ENCODE measurements at regions not wholly inside any gene's neighbourhood (a gene's known extent, or its start where the extent isn't known, plus 50 kb on each side); places are given as distances from the start of the nearest gene placed in this dataset.
"Not testable (repeated sequence)": the region's sequence is repeated elsewhere in the genome, so short reads cannot be mapped to it uniquely, and the experiment has no call there.

DNA sequence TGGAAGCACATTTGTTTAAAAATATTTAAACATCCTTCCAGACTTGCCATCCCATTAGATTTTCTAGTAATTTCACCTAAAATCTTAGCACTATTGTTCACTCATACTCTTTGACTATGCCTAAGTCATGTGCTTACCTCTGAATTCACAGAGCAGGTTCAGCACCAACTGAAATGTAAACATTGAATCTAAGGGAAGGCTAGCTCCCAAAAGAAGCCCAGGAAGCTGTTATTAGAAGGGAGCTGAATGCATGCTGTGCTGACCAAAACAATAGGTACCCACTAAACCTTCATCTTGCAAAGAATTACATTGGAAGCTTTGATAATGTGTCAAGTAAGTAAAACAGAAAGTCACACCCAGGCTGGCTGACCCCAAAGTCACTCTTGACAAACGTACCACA lies 571.3 kb downstream of the GABRG2 start:
- no peak for DNase-seq

DNA sequence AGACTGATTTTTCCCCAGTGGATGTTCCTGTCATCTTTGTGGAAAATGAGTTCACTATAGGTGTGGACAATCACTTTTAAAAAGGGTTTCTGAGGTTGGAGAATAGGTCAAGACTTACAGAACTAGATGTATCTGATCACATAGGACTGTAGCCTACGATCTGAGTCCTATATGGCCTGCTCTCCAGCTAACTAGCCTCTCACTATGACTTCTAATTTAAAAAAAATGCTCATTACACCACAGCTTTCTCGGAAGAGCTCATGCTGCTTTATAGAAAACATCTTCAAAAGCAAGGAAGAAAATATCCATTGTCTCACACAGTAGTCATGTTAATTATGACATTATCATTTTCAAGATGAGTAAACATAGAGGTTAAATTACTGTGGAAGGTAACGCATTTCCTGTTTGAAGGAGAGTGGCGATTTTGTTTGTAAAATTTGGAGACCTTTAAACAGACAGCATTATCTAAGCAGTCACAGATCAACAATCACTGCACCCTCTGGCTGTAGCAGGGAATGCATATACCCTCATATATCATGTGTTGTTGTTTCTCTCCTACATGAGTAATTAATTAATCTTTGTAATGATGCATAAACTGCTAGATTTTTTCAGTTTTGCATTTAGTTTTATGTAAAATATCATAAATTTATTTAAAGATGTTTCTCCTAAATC lies 573.7 kb downstream of the GABRG2 start:
- DNase-seq: no peak

DNA sequence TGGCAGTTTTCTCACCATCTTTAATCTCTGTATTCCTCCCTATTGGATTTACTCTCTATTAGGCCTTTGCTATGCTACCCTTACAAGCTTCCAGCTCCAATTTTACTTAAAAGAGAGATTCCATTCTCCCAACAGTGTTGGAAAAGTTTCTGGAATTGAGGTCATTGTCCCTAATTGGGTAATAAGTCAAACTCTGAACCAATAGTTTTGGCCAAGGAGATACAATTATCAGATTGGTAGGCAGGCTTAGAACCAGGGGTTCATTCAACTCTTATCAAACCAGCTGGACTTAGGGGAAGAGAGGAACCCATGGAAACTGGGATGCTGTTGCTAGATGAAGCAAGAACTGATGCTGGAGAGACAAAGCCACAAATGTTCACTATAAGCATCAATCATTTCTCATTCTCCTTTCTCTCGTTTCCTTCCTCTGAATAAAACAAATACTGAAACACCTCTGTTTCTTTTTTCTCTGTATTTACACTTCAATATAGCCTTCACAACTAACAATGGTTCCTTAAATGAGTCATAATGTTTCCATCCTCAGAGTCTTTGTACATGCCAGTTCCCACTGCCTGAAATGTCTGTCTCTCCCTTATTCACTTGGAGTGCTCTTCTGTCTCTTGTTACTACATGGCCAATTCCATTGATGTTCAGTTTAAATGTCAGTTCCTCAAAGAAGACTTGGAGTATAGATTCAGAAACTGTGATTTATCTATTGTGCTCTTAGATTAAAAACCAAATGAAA lies 587.3 kb downstream of the GABRG2 start:
- DNase-seq: no peak

DNA sequence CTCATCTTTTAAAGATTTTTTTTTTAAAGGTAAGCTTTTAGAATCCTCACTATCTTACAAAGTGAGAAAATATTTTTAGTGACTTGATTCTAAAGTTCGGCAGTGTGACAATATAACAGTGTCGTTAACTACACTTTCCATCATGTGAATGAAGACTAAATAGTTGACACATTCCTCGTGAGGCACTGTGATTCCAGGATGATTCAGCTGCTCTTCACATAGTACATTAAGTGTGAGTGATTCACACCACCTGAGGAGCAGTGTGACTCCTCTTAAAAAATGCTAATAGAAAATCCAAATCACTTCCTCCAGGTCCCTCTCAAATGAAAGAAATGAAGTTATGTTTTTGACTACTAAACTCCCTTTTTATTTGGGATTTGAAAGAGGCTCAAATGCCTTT lies 589.5 kb downstream of the GABRG2 start:
- no peak for DNase-seq

DNA sequence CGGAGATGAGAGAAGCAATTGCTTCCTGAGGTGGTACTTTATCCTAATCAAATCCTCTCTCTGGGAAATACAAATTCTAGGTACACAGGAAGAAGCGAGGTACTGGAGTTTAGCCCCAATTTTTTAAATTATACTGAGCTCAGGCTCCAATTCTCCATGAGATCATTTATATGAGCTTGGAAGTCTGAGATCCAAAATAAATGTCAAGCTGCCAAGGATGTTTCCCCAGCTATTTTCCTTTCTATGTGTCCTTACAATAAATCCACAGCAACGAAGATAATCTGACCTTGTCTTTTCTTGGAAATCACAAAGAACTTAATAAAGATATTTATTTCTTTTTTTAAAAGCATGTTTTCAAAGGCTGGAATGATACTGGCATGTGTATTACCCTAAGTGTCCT lies 597.3 kb downstream of the GABRG2 start:
- DNase-seq: no peak

DNA sequence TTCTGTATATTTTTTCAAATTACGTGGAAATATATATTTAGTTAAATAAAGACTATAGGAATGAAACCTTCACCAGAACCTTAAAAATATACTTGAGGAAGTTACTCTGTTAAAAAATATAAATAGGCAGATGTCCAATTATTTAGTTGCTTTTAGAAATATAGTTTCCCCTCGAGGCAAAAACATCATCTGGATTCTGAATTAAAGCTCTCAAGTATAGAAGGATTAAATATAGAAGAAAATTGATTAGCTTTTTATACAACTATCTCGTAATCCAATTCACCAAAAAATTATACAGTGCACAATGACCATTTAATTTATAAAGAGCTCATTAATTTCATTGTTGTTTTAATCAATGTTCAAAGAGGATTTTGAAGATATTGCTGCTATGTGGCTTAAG lies 601.4 kb downstream of the GABRG2 start:
- no peak for DNase-seq

DNA sequence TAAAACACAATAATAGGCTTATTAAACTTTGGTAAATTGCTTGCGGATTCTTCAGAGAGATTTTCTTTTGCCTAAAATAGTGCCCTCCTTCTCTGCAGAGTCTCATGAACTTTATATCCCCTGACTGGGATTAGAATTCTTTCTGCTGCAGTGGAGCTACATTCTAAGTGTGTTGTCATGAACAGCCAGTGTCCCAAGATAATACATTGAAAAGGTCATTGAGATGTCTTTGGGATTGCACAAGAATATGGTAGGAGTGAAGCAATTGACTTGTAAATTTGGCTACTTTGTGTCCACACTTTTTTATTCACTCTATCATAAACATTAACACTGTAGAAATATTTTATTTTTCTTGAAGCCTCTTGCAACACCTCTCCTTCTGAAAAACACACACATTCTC lies 604.5 kb downstream of the GABRG2 start:
- no peak for DNase-seq

DNA sequence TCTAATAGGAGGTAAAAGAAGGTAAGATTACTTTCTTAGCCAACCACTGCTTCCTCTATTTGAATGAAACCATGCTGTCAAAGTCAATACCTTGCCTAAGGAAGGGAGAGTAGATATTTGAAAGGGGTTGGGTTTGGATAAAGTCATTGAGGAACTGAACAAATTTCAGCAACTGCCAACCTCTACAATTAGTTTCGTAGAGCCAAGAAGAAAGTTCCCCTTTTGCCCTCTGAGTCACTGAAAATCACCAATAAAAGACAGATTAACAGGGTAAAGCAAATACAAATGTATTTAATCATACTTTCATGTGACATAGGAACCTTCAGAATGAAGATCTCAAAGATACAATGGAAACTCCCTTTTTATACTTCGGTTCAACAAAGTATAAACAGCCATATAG lies 615.7 kb downstream of the GABRG2 start:
- no peak for DNase-seq

DNA sequence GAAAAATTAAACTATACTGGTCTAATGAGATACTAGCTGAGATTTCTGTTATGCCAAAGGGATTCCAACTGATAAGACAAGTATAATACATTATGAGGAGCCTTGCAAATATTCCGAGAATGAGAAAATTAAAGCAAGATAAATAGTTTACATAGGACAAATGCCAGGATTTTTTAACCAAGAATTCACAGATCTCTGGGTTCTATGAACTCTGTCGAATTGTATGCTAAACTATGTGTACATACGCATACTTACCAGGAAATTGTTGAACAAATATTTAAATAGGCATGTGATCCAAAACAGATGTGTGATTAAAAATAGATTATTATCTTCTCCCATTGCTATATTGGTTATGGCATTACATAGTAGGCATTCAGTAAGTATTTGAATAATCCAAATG lies 616.6 kb downstream of the GABRG2 start:
- no peak for DNase-seq

DNA sequence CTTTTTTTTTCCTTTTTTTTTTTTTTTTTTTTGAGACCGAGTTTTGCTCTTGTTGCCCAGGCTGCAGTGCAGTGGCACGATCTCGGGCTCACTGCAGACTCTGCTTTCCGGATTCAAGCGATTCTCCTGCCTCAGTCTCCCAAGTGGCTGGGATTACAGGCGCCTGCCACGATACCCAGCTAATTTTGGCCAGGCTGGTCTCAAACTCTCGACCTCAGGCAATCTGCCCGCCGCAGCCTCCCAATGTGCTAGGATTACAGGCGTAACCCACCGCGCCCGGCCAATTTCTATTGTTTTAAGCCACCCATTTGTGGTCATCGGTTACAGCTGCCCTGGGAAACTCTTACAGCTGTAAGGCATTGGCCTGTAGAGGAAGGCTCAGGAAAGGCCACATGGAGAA lies 617.7 kb downstream of the GABRG2 start:
- no peak for DNase-seq

DNA sequence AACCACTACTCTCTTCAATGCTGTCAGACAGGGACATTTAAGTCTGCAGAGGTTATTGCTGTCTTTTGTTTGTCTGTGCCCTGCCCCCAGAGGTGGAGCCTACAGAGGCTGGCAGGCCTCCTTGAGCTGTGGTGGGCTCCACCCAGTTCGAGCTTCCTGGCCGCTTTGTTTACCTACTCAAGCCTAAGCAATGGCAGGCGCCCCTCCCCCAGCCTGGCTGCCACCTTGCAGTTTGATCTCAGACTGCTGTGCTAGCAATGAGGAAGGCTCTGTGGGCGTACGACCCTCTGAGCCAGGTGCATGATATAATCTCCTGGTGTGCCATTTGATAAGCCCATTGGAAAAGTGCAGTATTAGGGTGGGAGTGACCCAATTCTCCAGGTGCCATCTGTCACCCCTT lies 628.7 kb downstream of the GABRG2 start:
- not testable (repeated sequence) for DNase-seq

DNA sequence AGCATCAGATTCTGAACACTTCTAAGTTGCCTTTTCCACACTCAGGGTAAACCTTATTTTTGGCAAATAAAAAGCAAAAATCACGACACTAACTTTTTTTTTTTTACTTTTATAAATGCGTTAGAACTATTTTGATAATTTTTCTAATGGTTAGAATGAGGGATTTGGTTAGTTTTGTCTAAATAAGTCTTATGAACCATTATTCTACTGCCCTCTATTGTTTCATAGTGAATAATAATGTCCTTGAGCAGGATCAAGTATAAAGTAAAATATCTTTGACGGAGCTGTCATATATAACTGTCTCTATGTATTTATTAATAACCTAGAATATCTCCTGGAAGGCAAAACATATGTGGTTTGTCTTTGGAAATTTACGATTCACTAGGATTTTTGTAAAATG lies 631.8 kb downstream of the GABRG2 start:
- DNase-seq: no peak

DNA sequence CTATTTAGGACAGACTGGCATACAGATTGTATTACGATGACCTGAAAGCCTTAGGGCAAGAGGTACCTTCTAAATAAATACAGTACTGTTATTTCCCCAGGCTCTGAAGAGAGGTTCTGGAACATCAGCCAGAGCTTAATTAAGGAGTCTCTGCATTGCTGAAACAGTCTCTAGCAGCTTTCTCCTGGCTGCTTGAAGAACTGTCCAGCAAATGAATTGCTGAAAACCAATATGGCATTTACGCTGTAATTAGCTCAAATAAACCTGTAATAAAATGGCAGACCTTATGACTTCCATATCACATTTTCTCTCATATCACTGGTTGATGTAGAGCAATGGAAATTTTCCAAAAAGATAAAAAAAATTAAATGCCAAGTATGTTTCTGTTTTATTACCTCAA lies 636.3 kb downstream of the GABRG2 start:
- no peak for DNase-seq

DNA sequence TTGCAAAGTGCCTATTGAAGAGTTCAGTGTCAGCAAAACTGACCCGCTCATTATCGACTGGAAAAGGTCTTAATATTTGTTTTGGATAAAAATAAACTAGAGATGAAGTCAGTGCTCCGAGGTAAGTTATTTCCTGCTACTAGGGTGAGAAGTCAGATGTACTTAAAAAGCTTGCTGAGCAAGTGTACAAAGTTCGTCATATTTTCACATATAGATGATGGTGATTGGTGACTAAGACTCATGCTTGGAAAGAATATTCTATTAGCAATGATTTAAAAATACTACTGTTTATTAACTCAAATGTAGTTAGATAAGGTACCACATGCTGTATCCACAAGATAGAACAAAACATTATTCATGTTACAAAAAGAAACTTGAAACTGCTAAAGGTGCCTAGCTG lies 643.7 kb downstream of the GABRG2 start:
- no peak for DNase-seq

DNA sequence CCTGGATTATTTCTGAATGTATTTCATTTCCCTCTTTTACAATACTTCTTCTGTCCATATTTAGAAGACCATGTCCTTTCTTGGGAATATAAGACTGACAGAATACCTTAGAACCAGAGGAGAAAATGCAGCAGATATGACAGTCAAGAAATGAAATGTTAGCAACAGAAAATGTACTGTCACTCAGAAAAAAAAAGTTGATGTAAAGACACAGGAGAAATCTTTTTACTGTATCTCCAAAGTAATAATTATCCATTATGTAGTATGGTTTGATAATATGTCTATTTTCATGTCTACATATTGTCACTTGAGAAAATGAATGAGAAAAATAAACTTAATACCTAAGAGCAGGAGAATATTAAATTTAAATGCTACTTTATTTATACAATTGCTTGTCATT lies 652.1 kb downstream of the GABRG2 start:
- no peak for DNase-seq

DNA sequence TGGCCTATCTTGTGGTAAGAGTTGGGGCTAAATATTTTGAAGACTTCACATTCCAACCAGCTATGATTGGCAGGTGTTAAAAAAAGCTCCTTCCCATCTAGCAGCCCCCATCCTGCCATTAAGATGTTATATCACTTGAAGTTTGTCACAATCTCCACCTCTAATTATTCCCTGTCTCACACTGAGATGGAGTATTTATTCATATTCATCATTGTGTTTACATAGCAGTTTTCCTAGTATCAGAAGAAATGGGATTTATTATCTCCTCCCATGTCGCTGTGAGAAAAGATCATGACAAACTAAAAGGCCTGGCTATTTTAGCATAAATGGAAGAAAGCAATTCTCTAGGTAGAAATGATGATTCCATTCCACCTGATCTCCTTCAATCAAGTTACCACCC lies 653.6 kb downstream of the GABRG2 start:
- no peak for DNase-seq

DNA sequence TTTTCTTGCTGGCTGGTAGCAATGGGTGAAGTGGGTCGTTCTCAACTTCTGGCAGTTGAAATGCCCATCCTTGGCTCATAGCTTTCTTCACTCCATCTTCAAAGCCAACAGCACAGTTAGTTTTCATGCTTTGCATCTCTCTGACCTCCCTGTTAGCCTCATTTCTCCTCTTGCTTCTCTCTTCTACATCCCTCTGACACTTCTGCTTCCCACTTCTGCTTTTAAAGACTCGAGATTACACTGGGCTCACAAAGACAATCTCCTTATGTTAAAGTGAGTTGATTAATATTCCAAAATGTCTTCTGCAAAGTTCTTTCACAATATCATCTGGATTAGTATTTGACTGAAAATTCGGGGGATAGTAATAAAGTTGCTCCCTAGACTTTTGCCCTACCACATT lies 684.8 kb upstream of the CCNG1 start:
- no peak for DNase-seq

DNA sequence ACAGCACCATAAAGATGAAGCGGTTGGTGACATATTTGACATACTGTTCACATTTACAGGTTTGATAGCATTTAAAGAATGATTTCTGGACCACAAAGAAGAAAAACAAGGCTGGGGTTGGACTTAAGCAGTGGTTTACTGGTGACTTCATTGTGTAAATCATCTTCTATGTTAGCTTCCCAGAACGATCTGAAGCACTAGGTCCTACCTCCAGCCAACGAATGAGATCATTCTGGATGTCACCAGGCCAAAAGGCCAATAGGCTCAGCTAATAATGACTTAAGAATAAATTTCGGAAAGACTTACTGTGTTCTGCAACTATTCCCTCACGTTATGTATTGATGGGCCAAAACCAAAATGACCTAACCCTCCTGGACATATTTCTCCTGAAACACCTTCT lies 675.3 kb upstream of the CCNG1 start:
- no peak for DNase-seq

DNA sequence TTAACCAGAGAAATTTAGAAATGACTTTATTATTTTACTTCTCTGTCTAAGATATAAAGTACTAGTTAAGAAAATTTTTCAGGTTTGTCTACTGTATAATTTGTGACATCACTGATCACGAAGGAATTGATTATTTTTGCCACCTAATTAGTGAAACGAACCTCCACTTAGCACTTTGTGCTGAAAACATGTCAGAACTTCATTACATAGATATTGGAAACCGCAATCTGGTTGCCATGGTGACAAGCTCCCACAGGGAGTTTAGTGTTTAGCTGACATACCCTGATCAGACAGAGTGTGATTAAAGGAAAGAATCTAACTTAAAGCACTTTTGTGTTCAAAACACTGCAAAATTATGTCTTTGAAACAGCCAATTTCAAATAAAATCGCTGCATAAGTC lies 668.4 kb upstream of the CCNG1 start:
- no peak for DNase-seq

DNA sequence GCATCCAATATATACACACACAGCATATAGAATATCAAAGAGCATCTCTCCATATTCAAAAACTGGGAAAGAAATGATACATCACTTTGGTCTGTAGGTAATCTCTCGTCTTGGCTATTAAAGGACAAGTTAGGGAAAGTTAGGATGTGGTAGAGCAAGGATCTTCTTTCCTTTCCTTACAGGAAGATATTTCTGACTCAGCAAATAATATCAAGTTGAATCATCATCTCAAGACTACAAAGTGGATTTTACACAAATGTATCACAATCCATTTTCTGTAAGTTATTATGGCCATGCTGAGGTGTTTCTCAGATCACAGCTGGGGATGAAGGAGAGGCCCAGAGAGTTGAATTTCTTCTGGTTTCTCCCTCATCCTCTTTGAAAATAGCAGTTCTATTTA lies 651.7 kb upstream of the CCNG1 start:
- no peak for DNase-seq

DNA sequence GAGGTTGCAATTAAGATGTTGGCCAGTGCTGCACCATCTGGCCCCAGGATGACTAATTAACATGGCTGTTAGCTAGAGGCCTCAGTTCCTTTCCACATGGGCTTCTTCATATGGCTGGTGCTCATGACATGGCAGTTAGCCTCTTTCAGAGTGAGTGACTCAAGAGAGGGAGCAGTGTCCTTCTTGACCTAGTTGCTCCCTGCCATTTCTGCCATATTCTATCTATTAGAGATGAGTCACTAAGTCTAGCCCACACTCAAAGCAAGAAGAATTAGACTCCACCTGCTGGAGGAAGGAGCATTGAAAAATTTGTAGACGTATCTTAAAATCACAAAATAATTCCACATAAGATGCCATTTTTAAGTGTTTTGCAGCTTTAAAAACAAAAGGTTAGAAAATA lies 651.2 kb upstream of the CCNG1 start:
- no peak for DNase-seq

DNA sequence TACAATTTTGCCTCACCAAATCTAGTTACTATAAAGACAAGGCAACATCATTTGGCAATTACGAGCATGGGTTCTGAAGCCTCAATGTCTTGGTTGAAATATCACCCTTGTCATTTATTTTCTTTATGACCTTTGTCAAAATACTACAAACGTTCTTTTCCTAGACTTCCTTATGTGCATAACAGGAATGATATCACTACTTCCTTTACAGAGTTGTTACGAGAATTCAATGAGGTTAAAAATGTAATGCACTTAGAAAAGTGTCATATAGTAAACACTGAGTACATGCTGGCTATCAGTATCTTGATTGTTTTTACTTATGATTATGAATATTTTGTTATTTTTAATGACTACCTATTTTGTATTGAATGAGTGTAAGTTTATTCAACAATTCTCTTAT lies 640.9 kb upstream of the CCNG1 start:
- DNase-seq: no peak

DNA sequence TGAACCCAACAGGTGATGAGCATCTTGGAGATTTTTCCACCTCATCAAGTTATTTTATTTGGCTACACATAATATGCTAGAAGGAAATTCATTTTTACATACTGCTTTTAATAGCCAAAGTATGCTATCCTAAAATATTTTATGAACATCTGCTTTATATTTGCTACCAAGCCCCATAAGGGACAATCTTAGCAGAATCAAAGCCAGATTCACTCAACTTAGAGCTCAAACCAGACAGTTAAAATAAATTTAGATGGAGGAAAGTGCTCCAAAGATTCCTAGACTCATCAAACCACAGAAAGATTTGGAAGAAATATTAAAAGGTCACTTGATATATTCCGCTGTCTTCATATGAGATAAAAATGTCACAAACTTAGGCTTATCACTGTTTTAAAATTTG lies 637.1 kb upstream of the CCNG1 start:
- no peak for DNase-seq

DNA sequence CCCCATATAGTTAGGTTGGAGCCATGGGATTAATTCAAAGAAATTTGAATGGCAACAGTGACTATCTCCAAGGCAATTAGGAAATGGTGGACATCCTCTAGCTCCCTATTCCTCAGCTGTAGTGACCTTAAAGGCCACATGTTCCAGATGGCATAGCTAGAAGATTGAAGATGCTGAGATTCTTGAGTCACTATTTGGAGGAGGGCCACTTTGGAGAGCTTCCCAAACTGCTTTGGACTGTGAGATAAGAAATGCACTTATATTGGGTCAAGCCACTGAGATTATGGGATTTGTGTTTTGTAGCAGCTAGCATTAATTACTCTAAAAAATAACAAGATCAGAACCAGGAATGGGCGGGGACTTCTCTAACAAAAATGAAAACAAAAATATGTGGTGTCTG lies 636.2 kb upstream of the CCNG1 start:
- no peak for DNase-seq

DNA sequence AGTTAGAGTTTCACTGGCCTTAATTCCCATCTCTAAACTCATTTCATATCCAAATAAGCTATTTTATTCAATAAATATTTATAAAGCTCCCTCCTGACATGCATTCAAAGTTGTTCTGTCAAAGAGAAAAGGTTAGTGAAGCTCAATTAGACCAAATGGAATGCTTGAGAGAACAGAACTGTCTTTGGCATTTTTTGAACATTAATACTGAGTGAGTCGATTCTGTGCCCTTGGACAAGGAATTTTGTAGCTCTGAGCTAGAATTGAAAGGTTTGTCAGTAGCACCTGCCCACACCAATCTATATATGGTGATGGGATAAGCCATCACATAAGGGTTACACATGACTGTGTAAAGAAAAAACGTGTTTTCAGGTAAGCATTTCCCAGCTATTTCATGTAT lies 631.2 kb upstream of the CCNG1 start:
- DNase-seq: no peak
